ENCODE measurements at regions not wholly inside any gene's neighbourhood (a gene's known extent, or its start where the extent isn't known, plus 50 kb on each side); places are given as distances from the start of the nearest gene placed in this dataset.

DNA sequence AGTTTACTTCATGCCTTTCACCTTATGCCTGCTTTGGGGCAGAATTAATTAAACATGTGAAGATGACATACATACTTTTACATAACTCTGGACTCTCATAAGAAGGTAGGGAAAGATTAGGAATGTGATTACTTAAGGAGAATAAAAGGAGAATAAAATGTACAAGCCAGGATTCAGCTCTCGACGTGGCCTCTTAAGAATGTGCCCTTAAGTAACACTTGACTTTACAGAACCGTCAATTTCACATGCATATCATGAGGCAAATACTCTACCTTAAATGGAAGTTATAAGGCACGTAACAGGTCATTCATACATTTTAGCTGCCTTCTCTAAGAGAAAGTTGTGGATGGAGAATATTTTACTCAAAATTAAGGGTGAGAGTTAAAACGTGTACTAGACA lies 263.7 kb upstream of the LMCD1 start:
- TF ChIP-seq, protein P1, sequence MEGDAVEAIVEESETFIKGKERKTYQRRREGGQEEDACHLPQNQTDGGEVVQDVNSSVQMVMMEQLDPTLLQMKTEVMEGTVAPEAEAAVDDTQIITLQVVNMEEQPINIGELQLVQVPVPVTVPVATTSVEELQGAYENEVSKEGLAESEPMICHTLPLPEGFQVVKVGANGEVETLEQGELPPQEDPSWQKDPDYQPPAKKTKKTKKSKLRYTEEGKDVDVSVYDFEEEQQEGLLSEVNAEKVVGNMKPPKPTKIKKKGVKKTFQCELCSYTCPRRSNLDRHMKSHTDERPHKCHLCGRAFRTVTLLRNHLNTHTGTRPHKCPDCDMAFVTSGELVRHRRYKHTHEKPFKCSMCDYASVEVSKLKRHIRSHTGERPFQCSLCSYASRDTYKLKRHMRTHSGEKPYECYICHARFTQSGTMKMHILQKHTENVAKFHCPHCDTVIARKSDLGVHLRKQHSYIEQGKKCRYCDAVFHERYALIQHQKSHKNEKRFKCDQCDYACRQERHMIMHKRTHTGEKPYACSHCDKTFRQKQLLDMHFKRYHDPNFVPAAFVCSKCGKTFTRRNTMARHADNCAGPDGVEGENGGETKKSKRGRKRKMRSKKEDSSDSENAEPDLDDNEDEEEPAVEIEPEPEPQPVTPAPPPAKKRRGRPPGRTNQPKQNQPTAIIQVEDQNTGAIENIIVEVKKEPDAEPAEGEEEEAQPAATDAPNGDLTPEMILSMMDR (IDR thresholded peaks at IDR 0.05; ENCODE audit: insufficient read depth, low read length) = no peak
- TF ChIP-seq POLR2AphosphoS5 (IDR thresholded peaks at IDR 0.05; ENCODE audit: low read depth) (no peak), SPI1 (IDR thresholded peaks at IDR 0.05; ENCODE audit: borderline replicate concordance, low read depth) (no peak)
- TF ChIP-seq, protein P2, sequence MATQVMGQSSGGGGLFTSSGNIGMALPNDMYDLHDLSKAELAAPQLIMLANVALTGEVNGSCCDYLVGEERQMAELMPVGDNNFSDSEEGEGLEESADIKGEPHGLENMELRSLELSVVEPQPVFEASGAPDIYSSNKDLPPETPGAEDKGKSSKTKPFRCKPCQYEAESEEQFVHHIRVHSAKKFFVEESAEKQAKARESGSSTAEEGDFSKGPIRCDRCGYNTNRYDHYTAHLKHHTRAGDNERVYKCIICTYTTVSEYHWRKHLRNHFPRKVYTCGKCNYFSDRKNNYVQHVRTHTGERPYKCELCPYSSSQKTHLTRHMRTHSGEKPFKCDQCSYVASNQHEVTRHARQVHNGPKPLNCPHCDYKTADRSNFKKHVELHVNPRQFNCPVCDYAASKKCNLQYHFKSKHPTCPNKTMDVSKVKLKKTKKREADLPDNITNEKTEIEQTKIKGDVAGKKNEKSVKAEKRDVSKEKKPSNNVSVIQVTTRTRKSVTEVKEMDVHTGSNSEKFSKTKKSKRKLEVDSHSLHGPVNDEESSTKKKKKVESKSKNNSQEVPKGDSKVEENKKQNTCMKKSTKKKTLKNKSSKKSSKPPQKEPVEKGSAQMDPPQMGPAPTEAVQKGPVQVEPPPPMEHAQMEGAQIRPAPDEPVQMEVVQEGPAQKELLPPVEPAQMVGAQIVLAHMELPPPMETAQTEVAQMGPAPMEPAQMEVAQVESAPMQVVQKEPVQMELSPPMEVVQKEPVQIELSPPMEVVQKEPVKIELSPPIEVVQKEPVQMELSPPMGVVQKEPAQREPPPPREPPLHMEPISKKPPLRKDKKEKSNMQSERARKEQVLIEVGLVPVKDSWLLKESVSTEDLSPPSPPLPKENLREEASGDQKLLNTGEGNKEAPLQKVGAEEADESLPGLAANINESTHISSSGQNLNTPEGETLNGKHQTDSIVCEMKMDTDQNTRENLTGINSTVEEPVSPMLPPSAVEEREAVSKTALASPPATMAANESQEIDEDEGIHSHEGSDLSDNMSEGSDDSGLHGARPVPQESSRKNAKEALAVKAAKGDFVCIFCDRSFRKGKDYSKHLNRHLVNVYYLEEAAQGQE (IDR thresholded peaks at IDR 0.05; ENCODE audit: insufficient replicate concordance, low read depth) = no peak

Measured in HL-60 (cell line).